ENCODE measurements at regions not wholly inside any gene's neighbourhood (a gene's known extent, or its start where the extent isn't known, plus 50 kb on each side); places are given as distances from the start of the nearest gene placed in this dataset.
A peak's percentile ranks its signal among the peaks of the same experiment; 100 is the strongest.
"Not testable (repeated sequence)": the region's sequence is repeated elsewhere in the genome, so short reads cannot be mapped to it uniquely, and the experiment has no call there.

DNA sequence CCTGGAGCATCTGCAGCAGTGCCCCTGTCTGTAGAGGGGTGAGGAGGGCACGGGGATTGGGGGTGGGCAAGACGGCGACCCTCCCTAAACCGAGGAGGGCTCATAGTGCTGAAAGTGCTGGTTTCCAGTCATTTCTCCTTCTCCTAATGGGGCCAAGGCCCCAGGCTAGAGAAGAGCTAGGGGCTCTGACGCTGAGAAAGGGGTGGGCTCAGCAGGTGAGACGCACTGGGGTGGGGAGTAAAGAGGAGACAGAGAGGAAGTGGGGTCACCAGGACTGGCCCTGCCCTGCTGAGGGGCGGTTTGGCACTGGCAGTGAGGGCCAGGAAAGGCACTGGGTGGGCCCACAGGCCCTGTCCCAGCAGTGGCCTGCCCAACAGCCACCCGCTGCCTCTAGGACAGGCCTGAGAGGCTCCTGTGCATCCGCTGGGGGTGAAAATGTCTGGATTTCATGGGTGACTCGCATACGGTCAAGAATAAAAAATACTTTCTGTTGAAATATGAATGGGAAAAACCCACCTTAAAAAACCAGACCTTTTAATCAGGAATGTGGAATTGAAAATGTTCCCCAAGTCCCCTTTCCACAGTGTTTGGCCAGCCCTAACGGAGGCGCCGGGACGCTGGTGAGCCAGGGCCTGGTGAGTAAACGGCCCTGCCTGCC is 122.4 kb upstream of the SMURF2 start:
- no peak for DNase-seq (ENCODE audit: low spot score)

- no peak for DNase-seq (ENCODE audit: low spot score)
These were observed 121.6 kb upstream of the SMURF2 start for GRCh38 chr17:64783556-64784352.

GRCh38 chr17:64783031-64783461 is 120.9 kb upstream of the SMURF2 start:
- no peak for DNase-seq (ENCODE audit: low spot score)

DNA sequence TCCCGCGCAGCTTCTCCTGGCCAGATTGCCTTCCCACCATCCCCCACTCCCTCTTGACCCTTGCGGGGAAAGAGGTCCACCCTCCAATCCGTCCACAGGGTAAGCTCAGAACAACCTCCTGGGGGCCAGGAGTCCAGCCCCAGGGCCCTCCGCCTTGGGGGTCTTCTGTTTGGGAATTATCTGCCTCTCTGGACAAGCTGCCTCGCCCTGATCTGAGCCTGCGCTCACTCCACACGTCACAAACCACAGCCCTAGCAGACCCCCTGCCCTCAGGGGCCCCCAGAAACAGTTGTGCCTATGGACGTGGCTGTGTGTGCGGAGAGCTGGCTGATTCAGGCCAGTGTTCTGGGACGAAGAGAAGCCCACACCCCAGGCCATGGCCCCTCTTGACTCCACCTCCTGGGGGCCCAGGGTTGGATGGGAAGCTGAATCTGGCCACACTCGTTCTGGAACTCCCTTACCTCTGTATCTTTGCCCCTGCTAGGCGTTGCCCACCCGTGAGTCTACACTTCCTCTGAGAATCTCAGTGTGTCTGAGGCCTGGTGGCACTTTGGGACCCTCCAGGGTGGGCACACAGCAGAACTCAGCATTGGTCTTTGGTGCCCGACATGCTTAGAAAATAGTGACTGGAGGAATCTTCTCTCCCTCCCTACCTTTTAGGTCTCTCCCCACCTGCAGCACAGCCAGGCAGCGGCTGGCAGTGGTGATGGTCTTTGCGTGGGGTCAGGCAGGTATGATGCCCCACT is 119.9 kb upstream of the SMURF2 start:
- no peak for DNase-seq (ENCODE audit: low spot score)

DNA sequence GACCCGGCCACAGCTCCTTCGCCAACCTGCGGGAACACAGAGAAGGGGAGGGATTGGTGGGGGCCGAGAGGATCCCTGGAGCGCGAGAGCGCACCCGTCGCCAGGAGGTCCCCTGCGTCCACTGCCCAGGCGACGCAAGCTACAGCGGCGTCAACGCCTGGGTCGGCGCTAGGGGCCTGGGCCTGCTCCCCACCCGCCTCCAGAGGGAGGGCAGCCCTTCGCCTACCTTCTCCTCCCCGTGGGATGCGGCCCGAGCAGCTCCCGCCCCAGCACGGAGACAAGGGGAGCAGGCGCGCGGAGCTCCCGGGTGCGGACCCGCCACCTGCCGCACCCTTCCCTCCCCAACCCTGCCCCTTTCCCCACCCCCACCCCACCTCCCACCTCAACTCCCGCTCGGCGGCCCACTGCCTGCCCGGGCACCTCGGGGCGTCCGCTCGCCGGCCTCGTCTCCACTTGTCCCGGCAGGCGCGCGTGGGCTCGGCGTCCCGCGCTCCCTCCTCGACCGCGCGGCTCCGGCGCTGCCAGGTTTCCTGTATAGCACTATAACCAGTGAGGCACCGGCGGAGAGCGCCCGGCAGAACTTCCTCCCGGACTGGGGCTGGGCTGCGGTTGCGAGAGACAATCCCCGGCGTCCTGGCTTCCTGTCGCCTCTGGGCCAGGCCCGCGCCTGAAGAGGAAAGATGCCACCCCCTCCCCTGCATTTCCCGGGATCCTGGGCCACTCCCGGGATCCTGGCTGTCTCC is 119.1 kb upstream of the SMURF2 start:
- DNase-seq (ENCODE audit: low spot score) = peak; percentile 64

DNA sequence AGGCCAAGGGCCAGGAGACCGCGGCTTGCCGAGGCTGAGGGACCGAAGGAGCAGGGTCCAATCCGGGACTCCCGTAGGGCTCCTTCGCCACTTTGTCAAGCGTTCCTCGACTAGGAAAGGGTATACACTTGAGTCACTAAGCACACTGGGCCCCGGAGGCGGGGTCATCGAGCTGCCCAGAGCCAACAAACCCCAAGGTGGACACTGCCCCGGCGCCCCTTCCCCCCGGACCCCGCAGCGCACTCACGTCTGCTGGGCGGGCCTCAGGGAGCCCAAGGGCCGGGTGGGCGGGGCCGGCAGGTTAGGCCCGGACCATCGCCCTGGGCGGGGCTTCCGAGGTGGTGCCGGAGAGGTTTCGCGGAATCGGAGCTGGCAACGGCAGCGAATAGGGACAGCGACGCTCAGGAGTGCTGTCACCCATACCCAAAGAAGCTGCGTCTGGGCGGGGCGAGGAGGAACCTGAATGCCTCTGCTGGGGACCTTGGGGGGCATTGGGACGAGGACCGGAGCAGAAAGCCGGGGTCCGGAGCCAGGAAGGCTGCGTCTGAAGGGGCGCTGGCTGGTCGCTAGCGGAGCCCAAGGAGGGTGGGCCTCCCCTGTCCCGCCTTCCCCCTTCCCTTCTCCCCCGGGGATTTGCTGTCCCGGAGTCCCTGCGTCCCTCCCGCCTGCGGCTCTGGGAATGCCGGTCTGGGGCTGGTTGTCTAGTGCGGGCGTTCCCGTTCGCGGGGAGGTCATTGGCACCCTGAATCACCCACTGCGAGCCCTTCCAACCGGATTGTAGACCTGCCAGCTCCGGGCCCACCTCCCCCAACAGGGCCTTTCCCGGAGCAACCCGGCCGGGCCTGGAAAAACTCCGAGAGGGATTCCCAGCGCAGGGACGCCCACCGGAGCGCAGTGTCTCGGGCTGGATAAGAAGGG is 118.2 kb upstream of the SMURF2 start:
- DNase-seq (ENCODE audit: low spot score) = peak; percentile 60

GRCh38 chr17:64779376-64780095 is 117.4 kb upstream of the SMURF2 start:
- no peak for DNase-seq (ENCODE audit: low spot score)

DNA sequence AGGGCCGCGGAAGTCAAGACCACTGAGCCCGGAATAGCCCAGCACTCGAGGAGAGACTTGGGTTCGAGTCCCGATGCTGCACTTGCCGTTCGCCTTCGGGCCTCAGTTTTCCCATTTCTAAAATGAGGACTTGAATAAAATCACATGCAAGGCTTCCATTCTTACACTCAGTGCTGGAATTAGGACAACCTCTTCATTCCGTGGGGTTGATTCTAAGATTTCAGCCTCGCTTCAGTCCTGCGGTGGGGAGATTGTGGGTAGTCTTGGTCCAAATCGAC is 116.9 kb upstream of the SMURF2 start:
- not testable (repeated sequence) for DNase-seq (ENCODE audit: low spot score)

DNA sequence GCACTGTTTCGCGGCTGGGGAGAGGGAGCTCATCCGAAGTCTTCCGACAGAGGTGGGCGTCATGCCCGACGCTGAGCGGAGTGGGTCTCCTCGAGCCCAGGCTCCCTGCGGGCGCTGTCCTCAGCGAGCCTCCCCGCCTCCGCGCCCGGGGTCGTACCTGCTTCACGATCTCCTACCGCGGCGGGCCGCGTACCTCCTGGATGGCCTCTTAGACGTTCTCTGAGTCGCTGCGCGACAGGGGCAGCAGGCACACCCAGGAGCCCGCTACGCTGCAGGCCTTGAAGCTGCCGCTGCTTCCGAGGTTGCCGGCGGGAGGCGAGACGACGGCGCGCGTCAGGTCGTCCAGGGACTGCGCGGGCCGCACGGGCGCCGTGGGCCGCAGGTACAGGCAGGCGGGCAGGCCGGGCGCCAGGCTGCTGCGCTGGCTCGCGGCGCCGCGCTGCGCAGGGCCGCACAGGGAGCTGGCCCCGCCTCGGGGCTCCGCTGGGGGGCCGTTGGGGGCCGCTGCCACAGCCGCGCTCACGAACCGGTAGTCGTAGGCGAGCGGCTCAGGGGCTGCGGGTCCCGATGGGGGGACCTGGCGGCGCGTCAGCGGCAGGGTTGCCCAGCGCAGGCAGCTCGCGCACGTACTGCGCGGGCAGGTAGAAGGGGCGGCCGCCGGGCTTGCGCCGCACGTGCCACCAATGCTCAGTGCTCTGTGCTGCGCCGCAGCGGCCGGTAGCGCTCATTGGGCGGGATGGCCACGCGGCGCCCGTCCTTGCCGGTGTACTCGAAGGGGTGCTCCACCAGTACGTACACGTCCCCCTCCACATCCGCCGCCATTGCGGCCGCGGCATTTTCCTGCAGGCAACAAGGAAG is 116.4 kb upstream of the SMURF2 start:
- DNase-seq (ENCODE audit: low spot score) = no peak

DNA sequence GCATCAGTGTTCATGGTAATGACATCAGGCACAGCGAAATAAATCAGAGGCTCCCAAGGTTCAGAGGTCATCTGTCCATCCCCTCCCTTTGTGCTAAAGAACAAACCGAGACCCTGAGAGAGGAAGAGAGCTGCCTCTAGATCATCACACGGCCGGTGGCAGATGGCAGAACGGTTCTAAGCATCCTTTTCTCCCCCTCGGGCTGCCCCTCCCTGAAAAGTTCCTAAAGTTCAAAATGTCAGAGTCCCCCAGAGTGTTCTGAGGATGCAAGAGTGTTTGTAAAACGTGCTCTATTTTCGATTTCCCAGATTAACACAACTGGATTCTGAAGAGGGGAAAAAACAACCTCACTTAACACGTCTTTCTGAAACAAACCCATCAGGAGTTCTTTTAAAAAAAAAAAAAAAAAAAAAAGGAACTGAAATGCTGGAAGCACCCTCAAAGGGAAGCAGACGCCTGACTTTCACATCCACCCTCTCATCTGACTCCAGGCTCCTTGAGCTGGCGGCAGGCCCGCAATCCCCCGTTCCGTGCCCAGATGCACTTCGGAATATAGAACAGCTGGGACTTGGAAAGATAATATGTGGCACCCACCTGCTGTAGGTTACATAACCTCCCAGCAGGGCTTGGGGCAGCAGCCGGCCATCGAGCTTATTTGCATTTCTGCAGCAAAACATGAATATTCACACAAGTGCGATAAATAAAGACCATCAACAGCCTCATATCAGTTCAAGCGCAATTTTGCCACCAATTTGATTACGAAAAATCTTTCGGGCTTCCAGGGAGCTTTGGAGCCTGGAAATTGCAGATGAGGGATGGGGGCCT is 115.5 kb upstream of the SMURF2 start:
- DNase-seq (ENCODE audit: low spot score) = no peak

GRCh38 chr17:64776720-64777414 is 114.8 kb upstream of the SMURF2 start:
- DNase-seq (ENCODE audit: low spot score) = peak; percentile 86

- no peak for DNase-seq (ENCODE audit: low spot score)
These were observed 113.8 kb upstream of the SMURF2 start for GRCh38 chr17:64775701-64776570.

GRCh38 chr17:64774888-64775540 is 112.9 kb upstream of the SMURF2 start:
- no peak for DNase-seq (ENCODE audit: low spot score)

- peak; percentile 82 for DNase-seq (ENCODE audit: low spot score)
These were observed 112.0 kb upstream of the SMURF2 start for GRCh38 chr17:64773836-64774761.

DNA sequence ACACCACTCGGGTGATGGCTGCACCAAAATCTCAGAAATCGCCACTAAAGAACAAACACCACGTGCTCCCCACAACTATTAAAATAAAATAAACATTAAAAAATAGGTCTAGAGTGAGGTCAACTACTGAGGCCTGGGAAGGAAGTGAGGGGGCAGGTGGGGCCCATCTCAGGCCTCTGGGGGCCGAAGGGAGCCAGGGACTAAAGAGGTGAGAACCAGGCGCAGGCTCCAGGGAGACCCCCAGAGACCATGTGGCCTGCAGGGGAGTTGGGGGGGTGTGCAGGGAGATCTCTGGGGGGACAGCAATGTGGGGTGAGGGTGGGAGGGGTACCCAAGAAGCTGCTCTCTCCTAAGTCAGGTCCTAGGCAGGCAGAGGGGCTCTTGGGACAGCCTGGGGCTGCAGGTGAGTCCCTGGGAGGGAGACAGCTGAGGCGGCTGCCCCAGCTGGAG is 111.3 kb upstream of the SMURF2 start:
- no peak for DNase-seq (ENCODE audit: low spot score)

Measured in hepatic stellate cell (primary cell).